ENCODE measurements at regions not wholly inside any gene's neighbourhood (a gene's known extent, or its start where the extent isn't known, plus 50 kb on each side); places are given as distances from the start of the nearest gene placed in this dataset.

- POLR2A ChIA-PET, result no interaction called here
- ATAC-seq, result no peak
- H3K4me3 ChIP-seq, result no peak overlapping the region
- H3K9me3 ChIP-seq (replicated peaks; ENCODE audit: control insufficient read depth, insufficient read depth, low read length), result no peaks in the 10 kb centered on the region
- CTCF ChIA-PET, result interaction anchor here (1.4 kb wide), 1 partner anchor 75 kb away, joined by 3 read pairs; no protein-coding TSS in a partner anchor
- H2AFZ ChIP-seq (ENCODE audit: control insufficient read depth, low read depth, low read length), result no peak overlapping the region
- no peaks in the 10 kb centered on the region for H3K36me3 ChIP-seq (ENCODE audit: control insufficient read depth in 2 of 2, insufficient read depth in 2 of 2, low read length in 1 of 2)
- no peaks in the 10 kb centered on the region for H3K4me1 ChIP-seq (ENCODE audit: control insufficient read depth, insufficient read depth, low read length)
- intact Hi-C loops (cut with micrococcal nuclease; ENCODE audit: unreplicated experiment) (no loop called here), in situ Hi-C loops (cut with MboI) (no loop called here)
- H3K79me2 ChIP-seq (ENCODE audit: control insufficient read depth, insufficient read depth, low read length), result no peaks in the 10 kb centered on the region
- no TSS peak for BruUV-seq (replicated peaks)
- H3K4me2 ChIP-seq (ENCODE audit: control insufficient read depth, insufficient read depth), result no peak overlapping the region
- DNase-seq (ENCODE audit: low read depth, low spot score), result no peak
- no peak overlapping the region for H3K9ac ChIP-seq (ENCODE audit: control insufficient read depth, insufficient read depth, low read length)
- no peak overlapping the region for H3K27ac ChIP-seq (ENCODE audit: control insufficient read depth, insufficient read depth)
- SMC1A ChIA-PET (ENCODE audit: uncharacterized antibody, unreplicated experiment), result interaction anchor here (1.8 kb wide), 1 partner anchor 363 kb away, joined by 5 read pairs; no protein-coding TSS in a partner anchor
- RAD21 ChIA-PET (ENCODE audit: unreplicated experiment), result no interaction called here
- H4K20me1 ChIP-seq (ENCODE audit: control insufficient read depth, insufficient read depth), result no peaks in the 10 kb centered on the region
- H3K27me3 ChIP-seq (replicated peaks in 1 of 2; ENCODE audit: control insufficient read depth in 2 of 2, insufficient read depth in 2 of 2, low read length in 1 of 2), result no peaks in the 10 kb centered on the region
- FAIRE-seq, result no peak
- no peak for TF ChIP-seq USF2 (IDR thresholded peaks at IDR 0.05; ENCODE audit: borderline replicate concordance, low read depth, low read length)
- TF ChIP-seq MYB (IDR thresholded peaks at IDR 0.05; ENCODE audit: borderline replicate concordance, low read depth, low read length), result no peak
- TF ChIP-seq CHD4 (IDR thresholded peaks at IDR 0.05), result no peak
- TF ChIP-seq YY1 (IDR thresholded peaks at IDR 0.05; ENCODE audit: low read depth, low read length), result no peak
- TF ChIP-seq CEBPZ (IDR thresholded peaks at IDR 0.05; ENCODE audit: low read depth, low read length), result no peak
- no peak for TF ChIP-seq POLR2AphosphoS2 (IDR thresholded peaks at IDR 0.05; ENCODE audit: low read depth, low read length)
- no peak for TF ChIP-seq BHLHE40 (IDR thresholded peaks at IDR 0.05; ENCODE audit: borderline replicate concordance in 1 of 2, low read depth in 2 of 2, low read length in 1 of 2)
- no peak for TF ChIP-seq EP300 (IDR thresholded peaks at IDR 0.05; ENCODE audit: borderline replicate concordance in 1 of 2, control insufficient read depth in 1 of 2, low read depth in 2 of 2, low read length in 2 of 2)
- TF ChIP-seq SIX5 (IDR thresholded peaks at IDR 0.05; ENCODE audit: low read depth, low read length, severe bottlenecking), result no peak
- TF ChIP-seq MEF2B (IDR thresholded peaks at IDR 0.05; ENCODE audit: partially characterized antibody, poor library complexity, severe bottlenecking), result no peak
- TF ChIP-seq NRF1 (conservative IDR thresholded peaks at IDR 0.05; ENCODE audit: low read depth, low read length), result no peak
- no peak for TF ChIP-seq NR2F1 (conservative IDR thresholded peaks at IDR 0.05)
- no peak for TF ChIP-seq ZBTB40 (IDR thresholded peaks at IDR 0.05; ENCODE audit: borderline replicate concordance)
- TF ChIP-seq SRF (IDR thresholded peaks at IDR 0.05; ENCODE audit: low read depth in 2 of 2, low read length in 2 of 2), result no peak
- TF ChIP-seq ZNF384 (IDR thresholded peaks at IDR 0.05; ENCODE audit: borderline replicate concordance, low read depth, low read length), result no peak
- TF ChIP-seq NFIC (IDR thresholded peaks at IDR 0.05; ENCODE audit: low read depth, low read length), result no peak
- TF ChIP-seq WRNIP1 (IDR thresholded peaks at IDR 0.05; ENCODE audit: borderline replicate concordance, low read depth, low read length), result no peak
Observed at GRCh38 chr7:109336531-109336930, 766.9 kb downstream of the DNAJB9 start.
